GM19023 (cell line): ENCODE measurements at regions not wholly inside any gene's neighbourhood (a gene's known extent, or its start where the extent isn't known, plus 50 kb on each side); places are given as distances from the start of the nearest gene placed in this dataset.
"Not testable (repeated sequence)": the region's sequence is repeated elsewhere in the genome, so short reads cannot be mapped to it uniquely, and the experiment has no call there.

Experiments used
- ATAC-seq: cut with Tn5 transposase; IDR thresholded peaks from one replicate; pipeline ENCODE4 v1.9.1; 2021; ENCODE audit warnings: mild to moderate bottlenecking, moderate library complexity; ENCODE audit not compliant: unreplicated experiment

- ATAC-seq: not testable (repeated sequence)
Observed at GRCh38 chrX:82727436-82727835, 780.7 kb upstream of the POU3F4 start.

- ATAC-seq: no peak
Observed at GRCh38 chrX:82732861-82733260, 775.2 kb upstream of the POU3F4 start.

GRCh38 chrX:82734140-82734539, 774.0 kb upstream of the POU3F4 start:
- peak; percentile 47 for ATAC-seq

- ATAC-seq: not testable (repeated sequence)
Observed at GRCh38 chrX:82738313-82738712, 769.8 kb upstream of the POU3F4 start.

GRCh38 chrX:82742351-82742750, 765.7 kb upstream of the POU3F4 start:
- no peak for ATAC-seq

- ATAC-seq: not testable (repeated sequence)
Observed at GRCh38 chrX:82745725-82746124, 762.4 kb upstream of the POU3F4 start.

GRCh38 chrX:82748906-82749505, 759.1 kb upstream of the POU3F4 start:
- no peak for ATAC-seq

- ATAC-seq: no peak
Observed at GRCh38 chrX:82756272-82756671, 751.8 kb upstream of the POU3F4 start.

- ATAC-seq: no peak
Observed at GRCh38 chrX:82757614-82758013, 750.5 kb upstream of the POU3F4 start.

- no peak for ATAC-seq
Observed at GRCh38 chrX:82764521-82764920, 743.6 kb upstream of the POU3F4 start.

GRCh38 chrX:82765811-82766210, 742.3 kb upstream of the POU3F4 start:
- ATAC-seq: no peak

GRCh38 chrX:82775426-82775825, 732.7 kb upstream of the POU3F4 start:
- ATAC-seq: no peak

- ATAC-seq: no peak
Observed at GRCh38 chrX:82782014-82782413, 726.1 kb upstream of the POU3F4 start.

- ATAC-seq: not testable (repeated sequence)
Observed at GRCh38 chrX:82812902-82813301, 695.2 kb upstream of the POU3F4 start.

GRCh38 chrX:82813671-82814078, 694.4 kb upstream of the POU3F4 start:
- no peak for ATAC-seq

GRCh38 chrX:82816001-82816400, 692.1 kb upstream of the POU3F4 start:
- ATAC-seq: no peak

GRCh38 chrX:82816562-82816961, 691.5 kb upstream of the POU3F4 start:
- ATAC-seq: no peak

GRCh38 chrX:82842286-82842685, 665.8 kb upstream of the POU3F4 start:
- ATAC-seq: no peak

- ATAC-seq: no peak
Observed at GRCh38 chrX:82848111-82848510, 660.0 kb upstream of the POU3F4 start.
